ENCODE measurements at regions not wholly inside any gene's neighbourhood (a gene's known extent, or its start where the extent isn't known, plus 50 kb on each side); places are given as distances from the start of the nearest gene placed in this dataset.

DNA sequence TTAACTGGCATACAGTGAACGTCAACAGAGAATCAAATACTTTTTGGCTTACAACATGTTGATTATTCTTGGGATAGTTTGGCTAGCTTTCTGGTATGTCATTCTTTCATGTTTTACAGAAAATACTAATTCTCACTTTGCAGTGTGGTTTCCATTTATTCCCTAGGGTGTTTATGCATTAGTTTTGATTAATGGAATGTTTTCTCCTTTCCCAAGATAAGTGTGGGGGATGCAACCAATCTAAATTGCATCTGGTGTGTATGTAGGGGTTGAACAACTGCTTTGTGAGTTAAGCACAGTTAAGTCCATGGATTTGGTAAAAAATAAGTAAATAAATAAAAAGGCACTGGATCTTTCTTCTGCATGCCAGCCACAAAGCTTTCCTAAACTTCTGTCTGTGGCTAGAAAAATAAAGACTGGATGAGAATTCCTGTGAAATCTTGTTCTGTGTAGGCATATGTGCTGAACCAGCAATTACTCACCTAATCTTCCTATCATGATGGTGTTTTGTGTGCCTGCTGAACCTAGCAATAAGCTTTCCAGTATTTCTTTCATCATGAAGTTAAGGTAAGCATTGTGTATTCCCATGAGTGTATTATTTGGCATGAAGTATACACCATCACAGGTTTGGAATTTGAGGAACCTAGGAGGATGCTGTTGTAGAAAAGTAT is 50.6 kb upstream of the TENM3 start:
- TF ChIP-seq CTCF (IDR thresholded peaks at IDR 0.05 in 4 of 5, conservative IDR thresholded peaks at IDR 0.05 in 1 of 5) (no peak), POLR2A (IDR thresholded peaks at IDR 0.05) (no peak)

All from gastrocnemius medialis (tissue), 4 donors.